ENCODE measurements at regions not wholly inside any gene's neighbourhood (a gene's known extent, or its start where the extent isn't known, plus 50 kb on each side); places are given as distances from the start of the nearest gene placed in this dataset.

DNA sequence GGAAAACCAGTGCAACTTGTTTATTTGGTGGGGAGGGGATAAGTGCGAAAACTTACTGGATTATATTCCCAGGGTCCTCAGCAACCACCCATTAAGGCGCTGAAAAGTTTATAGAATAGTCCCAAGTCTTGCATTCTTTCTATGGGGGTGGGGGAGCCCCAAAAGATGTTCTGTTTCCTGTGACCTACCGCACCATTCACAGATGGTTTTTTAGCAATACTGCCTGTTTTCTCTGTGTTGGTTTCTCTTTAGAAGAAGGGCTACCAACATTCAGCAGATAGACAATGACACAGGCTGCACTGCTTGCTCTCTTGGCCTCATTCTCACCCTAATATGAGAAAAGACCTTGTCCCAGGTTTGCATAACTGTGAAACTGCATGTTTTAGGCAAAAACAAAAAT, 86.5 kb downstream of the FAM76B start:
- H3K36me3 ChIP-seq (ENCODE audit: insufficient read depth, low read length), result no peaks in the 10 kb centered on the region
- no peaks in the 10 kb centered on the region for H3K9me3 ChIP-seq (ENCODE audit: low read length)
- no peaks in the 10 kb centered on the region for H3K27me3 ChIP-seq (ENCODE audit: control insufficient read depth in 1 of 2, insufficient read depth in 2 of 2, low read length in 2 of 2)
- peaks cover 33% of the 10 kb centered on the region for H3K4me1 ChIP-seq (ENCODE audit: insufficient read depth, low read length)
- no peak overlapping the region for H3K27ac ChIP-seq (ENCODE audit: low read depth, low read length)
- H3K4me3 ChIP-seq (ENCODE audit: low read depth in 1 of 2, low read length in 2 of 2), result no peak overlapping the region
- no peak overlapping the region for H3K9ac ChIP-seq (ENCODE audit: low read length)

DNA sequence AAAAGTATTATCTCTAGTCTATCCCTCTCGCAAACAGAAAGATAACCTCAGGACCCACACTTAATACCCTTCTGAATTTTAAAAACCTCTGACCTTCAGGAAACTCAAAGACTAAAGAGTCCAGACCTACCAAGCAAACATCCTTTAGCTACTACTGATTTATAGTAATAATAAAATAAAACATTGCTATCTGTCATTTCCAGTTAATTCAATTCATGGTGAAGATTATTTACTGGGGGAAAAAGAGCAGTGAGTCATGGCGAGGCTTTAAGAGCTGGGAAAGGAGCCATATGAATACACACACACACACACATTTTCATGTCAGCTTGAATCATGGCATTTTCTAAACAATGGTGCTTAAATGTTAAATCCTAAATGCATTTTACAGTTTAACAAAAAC, 87.1 kb downstream of the FAM76B start:
- no peak overlapping the region for H3K4me3 ChIP-seq (ENCODE audit: low read depth in 1 of 2, low read length in 2 of 2)

DNA sequence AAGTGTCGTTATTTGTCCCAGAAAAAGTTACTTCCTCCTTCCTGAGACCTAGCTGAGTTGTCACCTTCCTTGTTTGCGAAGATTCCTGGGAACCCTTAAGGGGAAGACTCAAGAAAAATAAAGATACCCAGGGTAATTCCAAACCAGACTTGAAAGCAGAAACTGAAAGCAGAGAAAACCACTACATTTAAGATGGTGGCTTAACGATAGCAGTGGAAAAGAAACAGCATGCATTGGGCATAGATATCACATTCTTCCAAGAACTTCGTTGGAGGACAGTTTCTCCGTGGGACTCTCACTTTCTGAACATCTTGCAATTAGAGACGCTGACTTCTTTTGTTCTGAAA, 89.1 kb downstream of the FAM76B start:
- no peaks in the 10 kb centered on the region for H3K9me3 ChIP-seq (ENCODE audit: low read length)
- no peaks in the 10 kb centered on the region for H3K36me3 ChIP-seq (ENCODE audit: insufficient read depth, low read length)
- H3K27ac ChIP-seq (ENCODE audit: low read depth, low read length), result no peak overlapping the region
- H3K4me1 ChIP-seq (ENCODE audit: insufficient read depth, low read length), result peaks cover 28% of the 10 kb centered on the region
- H3K4me3 ChIP-seq (ENCODE audit: low read depth in 1 of 2, low read length in 2 of 2), result no peak overlapping the region
- no peak overlapping the region for H3K9ac ChIP-seq (ENCODE audit: low read length)
- H3K27me3 ChIP-seq (ENCODE audit: control insufficient read depth in 1 of 2, insufficient read depth in 2 of 2, low read length in 2 of 2), result no peaks in the 10 kb centered on the region

More for the DNA sequence above, 87.1 kb downstream of the FAM76B start:
- no peak overlapping the region for H3K9ac ChIP-seq (ENCODE audit: low read length)
- peaks cover 33% of the 10 kb centered on the region for H3K4me1 ChIP-seq (ENCODE audit: insufficient read depth, low read length)
- no peaks in the 10 kb centered on the region for H3K9me3 ChIP-seq (ENCODE audit: low read length)
- no peaks in the 10 kb centered on the region for H3K27me3 ChIP-seq (ENCODE audit: control insufficient read depth in 1 of 2, insufficient read depth in 2 of 2, low read length in 2 of 2)
- H3K36me3 ChIP-seq (ENCODE audit: insufficient read depth, low read length), result no peaks in the 10 kb centered on the region
- H3K27ac ChIP-seq (ENCODE audit: low read depth, low read length), result no peak overlapping the region

DNA sequence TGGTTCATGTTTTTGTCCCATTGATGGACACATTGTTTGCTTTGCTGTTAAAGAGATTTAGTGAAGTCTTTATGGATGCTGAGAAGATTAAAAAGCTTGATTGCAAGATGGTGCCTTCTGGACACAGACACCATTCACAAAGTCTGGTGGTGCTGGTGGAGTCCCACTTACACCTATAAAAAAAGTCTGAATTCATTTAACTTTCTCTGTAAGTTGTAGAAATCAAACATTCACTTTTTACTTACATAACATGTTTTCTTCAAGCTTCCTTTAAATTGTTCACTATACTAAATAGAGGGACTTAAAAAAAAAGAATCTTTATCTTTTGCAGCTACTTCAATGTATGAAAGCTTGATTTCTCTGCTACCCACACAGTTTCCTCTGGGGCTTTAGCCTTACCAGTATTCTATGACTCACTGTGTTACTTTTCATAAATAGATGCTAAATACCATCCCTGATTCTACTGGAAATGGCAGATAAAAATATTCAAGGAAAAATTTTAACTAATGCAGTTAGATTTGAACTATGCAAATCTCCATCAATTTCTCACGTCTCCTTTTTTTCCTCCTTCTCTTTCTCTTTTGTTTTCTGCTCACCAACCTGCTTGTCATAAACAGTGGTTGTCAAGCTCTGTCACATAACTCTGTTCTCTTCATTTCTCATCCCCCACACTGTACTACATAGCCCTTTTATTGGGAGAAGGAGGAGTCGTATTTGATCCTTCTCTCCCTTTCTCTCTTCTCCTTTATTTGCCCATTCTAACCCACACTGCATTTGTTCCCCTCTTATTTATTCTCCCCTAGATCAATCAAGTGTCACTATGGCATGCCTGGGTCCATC, 89.7 kb downstream of the FAM76B start:
- Histone ChIP-seq H3K27me3 (ENCODE audit: control insufficient read depth in 1 of 2, insufficient read depth in 2 of 2, low read length in 2 of 2) (no peaks in the 10 kb centered on the region), H3K9ac (ENCODE audit: low read length) (no peak overlapping the region), H3K36me3 (ENCODE audit: insufficient read depth, low read length) (no peaks in the 10 kb centered on the region), H3K27ac (ENCODE audit: low read depth, low read length) (no peak overlapping the region), H3K4me3 (ENCODE audit: low read depth in 1 of 2, low read length in 2 of 2) (no peak overlapping the region), H3K4me1 (ENCODE audit: insufficient read depth, low read length) (peaks cover 22% of the 10 kb centered on the region), H3K9me3 (ENCODE audit: low read length) (no peaks in the 10 kb centered on the region)

DNA sequence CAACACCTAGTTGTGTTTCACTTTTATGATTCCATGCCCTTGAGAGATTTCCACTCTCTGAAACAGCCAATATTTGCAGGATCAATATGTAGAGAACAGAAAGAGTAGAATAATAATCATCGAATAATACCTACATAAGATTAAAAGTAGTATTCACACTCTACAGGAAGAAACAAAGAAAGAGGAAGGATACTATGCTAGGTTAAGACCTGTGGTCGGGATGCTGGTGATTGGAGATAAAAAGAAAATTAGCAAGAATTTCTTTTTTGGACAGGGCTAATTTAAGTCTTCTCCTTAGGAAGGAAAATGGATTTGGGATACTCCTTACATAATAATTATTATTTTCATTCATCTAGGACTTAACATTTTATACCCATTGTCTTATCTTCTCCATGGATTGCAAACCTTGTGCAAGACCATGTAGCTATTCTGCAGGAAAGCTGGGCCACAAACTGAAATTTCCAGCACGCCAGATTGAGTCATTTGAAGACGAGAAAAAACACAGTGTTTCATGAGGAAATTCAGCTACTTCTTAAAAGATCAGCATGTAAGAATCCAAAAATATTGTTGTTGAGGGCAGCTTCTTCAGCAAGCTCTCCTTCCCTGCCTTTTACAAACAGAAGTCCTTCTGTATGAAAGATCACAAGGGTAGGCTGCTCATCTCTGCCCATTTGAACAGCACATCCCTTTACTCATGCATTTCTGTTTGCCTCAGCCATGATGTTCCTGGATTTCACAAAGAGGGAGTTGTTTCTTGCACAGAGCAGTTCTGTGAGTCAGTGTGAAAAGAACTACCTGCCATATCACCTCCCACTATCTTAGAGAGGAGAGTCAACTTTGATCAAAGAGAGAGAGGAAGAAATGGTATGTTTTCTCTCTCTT, 90.7 kb downstream of the FAM76B start:
- H3K9me3 ChIP-seq (ENCODE audit: low read length), result no peaks in the 10 kb centered on the region
- H3K36me3 ChIP-seq (ENCODE audit: insufficient read depth, low read length), result no peaks in the 10 kb centered on the region
- no peak overlapping the region for H3K4me3 ChIP-seq (ENCODE audit: low read depth in 1 of 2, low read length in 2 of 2)
- H3K9ac ChIP-seq (ENCODE audit: low read length), result no peak overlapping the region
- no peak overlapping the region for H3K27ac ChIP-seq (ENCODE audit: low read depth, low read length)
- H3K27me3 ChIP-seq (ENCODE audit: control insufficient read depth in 1 of 2, insufficient read depth in 2 of 2, low read length in 2 of 2), result no peaks in the 10 kb centered on the region
- H3K4me1 ChIP-seq (ENCODE audit: insufficient read depth, low read length), result peaks cover 13% of the 10 kb centered on the region

DNA sequence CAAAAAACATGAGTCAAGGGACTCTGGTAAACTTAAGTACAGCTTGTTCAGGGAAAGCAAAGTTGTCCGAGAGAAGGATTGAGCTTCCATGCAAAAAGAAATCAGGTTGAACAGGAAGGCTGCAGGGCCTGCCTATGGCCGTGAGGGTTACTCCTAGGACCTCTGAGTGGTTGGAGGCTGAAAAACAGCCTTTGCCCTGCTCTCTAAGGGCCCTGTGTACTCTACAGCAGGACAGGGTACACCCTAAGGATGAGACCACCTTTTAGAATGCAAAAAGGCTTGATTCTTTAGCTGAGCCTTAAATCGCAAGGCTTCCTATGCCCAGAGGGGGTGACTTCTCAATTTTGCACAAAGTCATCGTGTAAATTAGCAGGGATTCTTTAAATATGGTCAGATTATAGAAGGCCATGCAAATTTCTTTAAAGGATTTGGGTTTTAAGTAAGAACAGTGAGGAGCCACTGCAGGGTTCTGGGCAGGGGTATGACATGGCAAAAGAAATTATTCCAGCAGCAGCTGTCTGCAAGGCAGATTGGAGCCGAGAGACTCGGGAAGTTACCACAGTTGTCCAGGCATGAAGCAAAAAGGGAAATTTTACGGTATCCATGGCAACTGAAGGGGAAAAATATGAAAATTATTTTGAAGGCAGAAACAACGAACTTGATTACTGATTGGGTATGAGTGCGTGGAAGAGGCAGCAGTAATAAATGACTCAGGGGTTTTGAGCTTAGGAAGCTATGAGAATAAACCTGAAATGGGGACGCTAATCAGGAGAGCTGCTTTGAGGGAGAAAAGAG, 91.8 kb downstream of the FAM76B start:
- no peaks in the 10 kb centered on the region for H3K27me3 ChIP-seq (ENCODE audit: control insufficient read depth in 1 of 2, insufficient read depth in 2 of 2, low read length in 2 of 2)
- no peak overlapping the region for H3K27ac ChIP-seq (ENCODE audit: low read depth, low read length)
- no peaks in the 10 kb centered on the region for H3K36me3 ChIP-seq (ENCODE audit: insufficient read depth, low read length)
- H3K9ac ChIP-seq (ENCODE audit: low read length), result no peak overlapping the region
- H3K9me3 ChIP-seq (ENCODE audit: low read length), result no peaks in the 10 kb centered on the region
- no peak overlapping the region for H3K4me3 ChIP-seq (ENCODE audit: low read depth in 1 of 2, low read length in 2 of 2)
- peaks cover 3% of the 10 kb centered on the region for H3K4me1 ChIP-seq (ENCODE audit: insufficient read depth, low read length)

DNA sequence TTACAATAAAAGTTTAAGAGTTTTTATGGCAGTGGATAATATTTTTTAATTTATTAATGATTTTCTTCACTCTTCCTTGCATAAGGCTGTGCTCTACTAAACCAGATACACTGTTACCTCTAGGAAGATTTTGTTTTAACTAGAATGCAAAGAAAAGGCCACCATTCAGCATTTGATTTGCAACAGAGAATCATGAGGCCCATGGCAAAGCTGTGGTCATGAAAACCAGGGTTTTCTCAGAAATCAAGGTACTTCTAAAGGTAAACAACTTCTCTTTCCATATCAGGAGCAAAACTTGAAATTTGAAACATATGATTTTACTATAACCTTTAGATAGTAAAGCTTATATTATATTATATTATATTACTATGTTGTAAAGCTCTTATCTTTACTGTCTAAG, 94.4 kb downstream of the FAM76B start:
- Histone ChIP-seq H3K9ac (ENCODE audit: low read length) (no peak overlapping the region), H3K27ac (ENCODE audit: low read depth, low read length) (no peak overlapping the region), H3K27me3 (ENCODE audit: control insufficient read depth in 1 of 2, insufficient read depth in 2 of 2, low read length in 2 of 2) (no peaks in the 10 kb centered on the region), H3K4me1 (ENCODE audit: insufficient read depth, low read length) (no peaks in the 10 kb centered on the region), H3K36me3 (ENCODE audit: insufficient read depth, low read length) (no peaks in the 10 kb centered on the region), H3K9me3 (ENCODE audit: low read length) (no peaks in the 10 kb centered on the region), H3K4me3 (ENCODE audit: low read depth in 1 of 2, low read length in 2 of 2) (no peak overlapping the region)

DNA sequence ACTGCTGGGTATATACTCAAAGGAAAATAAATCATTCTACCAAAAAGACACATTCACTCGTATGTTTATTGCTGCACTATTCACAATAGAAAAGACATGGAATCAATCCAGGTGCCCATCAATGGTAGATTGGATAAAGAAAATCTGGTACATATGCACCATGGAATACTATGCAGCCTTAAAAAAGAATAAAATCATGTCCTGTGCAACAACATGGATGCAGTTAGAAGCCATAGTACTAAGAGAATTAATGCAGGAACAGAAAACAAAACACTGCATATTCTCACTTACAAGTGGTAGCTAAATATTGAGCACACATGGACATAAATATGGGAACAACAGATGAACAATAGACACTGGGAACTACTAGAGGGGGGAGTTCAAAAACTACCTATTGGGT, 96.3 kb downstream of the FAM76B start:
- H3K36me3 ChIP-seq (ENCODE audit: insufficient read depth, low read length), result no peaks in the 10 kb centered on the region
- no peaks in the 10 kb centered on the region for H3K4me1 ChIP-seq (ENCODE audit: insufficient read depth, low read length)
- H3K9me3 ChIP-seq (ENCODE audit: low read length), result no peaks in the 10 kb centered on the region
- no peak overlapping the region for H3K9ac ChIP-seq (ENCODE audit: low read length)
- H3K27me3 ChIP-seq (ENCODE audit: control insufficient read depth in 1 of 2, insufficient read depth in 2 of 2, low read length in 2 of 2), result no peaks in the 10 kb centered on the region
- no peak overlapping the region for H3K4me3 ChIP-seq (ENCODE audit: low read depth in 1 of 2, low read length in 2 of 2)
- H3K27ac ChIP-seq (ENCODE audit: low read depth, low read length), result no peak overlapping the region

DNA sequence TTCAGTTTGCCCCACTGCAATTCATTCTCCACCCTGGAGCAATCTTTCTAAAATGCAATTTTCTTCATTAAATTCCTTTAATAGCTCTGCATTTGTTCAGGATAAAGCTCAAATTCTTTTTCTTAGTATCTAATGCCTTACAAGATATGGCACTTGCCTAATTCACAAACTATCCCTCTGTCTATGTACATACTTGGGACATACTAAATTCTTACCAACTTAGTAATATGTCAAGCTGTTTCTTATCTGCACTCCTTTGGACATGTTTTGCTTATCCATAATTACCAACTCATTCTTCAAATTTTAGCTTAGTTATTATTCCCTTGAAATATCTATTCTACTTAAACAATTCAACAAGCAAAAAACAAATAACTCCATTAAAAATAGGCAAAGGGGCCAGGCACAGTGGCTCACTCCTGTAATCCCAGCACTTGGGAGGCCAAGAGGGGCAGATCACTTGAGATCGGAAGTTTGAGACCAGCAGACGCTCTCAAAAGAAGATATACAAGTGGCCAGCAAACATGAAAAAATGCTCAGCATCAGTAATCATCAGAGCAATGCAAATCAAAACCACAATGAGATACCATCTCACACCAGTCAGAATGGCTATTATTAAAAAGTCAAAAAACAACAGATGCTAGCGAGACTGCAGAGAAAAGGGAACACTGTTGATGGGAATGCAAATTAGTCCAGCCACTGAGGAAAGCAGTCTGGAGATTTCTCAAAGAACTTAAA, 96.9 kb downstream of the FAM76B start:
- no peaks in the 10 kb centered on the region for H3K4me1 ChIP-seq (ENCODE audit: insufficient read depth, low read length)
- no peaks in the 10 kb centered on the region for H3K36me3 ChIP-seq (ENCODE audit: insufficient read depth, low read length)
- H3K9ac ChIP-seq (ENCODE audit: low read length), result no peak overlapping the region
- H3K27me3 ChIP-seq (ENCODE audit: control insufficient read depth in 1 of 2, insufficient read depth in 2 of 2, low read length in 2 of 2), result no peaks in the 10 kb centered on the region
- H3K9me3 ChIP-seq (ENCODE audit: low read length), result no peaks in the 10 kb centered on the region
- H3K4me3 ChIP-seq (ENCODE audit: low read depth in 1 of 2, low read length in 2 of 2), result no peak overlapping the region
- H3K27ac ChIP-seq (ENCODE audit: low read depth, low read length), result no peak overlapping the region

DNA sequence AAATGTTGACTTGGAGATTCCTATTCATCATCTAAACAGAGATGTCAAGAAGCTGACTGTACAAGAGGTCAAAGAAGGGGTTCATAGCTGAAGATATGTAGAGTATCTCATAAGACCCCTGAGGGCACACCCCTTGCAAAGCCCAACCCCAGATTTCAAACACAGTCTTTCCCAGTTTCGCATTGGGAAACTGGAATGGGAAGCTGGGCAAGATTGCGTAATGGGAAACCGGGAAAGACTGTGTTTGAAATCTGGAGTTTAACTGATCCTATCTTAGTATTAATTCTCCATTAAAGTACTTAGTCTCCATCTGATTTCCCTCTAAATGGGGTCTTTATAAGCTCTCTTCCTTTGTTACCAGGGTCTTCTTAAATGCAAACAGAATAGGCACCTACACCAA, 99.5 kb downstream of the FAM76B start:
- H3K9me3 ChIP-seq (ENCODE audit: low read length), result no peaks in the 10 kb centered on the region
- no peak overlapping the region for H3K9ac ChIP-seq (ENCODE audit: low read length)
- H3K4me3 ChIP-seq (ENCODE audit: low read depth in 1 of 2, low read length in 2 of 2), result no peak overlapping the region
- no peaks in the 10 kb centered on the region for H3K36me3 ChIP-seq (ENCODE audit: insufficient read depth, low read length)
- no peaks in the 10 kb centered on the region for H3K27me3 ChIP-seq (ENCODE audit: control insufficient read depth in 1 of 2, insufficient read depth in 2 of 2, low read length in 2 of 2)
- no peak overlapping the region for H3K27ac ChIP-seq (ENCODE audit: low read depth, low read length)
- H3K4me1 ChIP-seq (ENCODE audit: insufficient read depth, low read length), result no peaks in the 10 kb centered on the region

All from muscle layer of colon (tissue), 2 donors.